ENCODE measurements at regions not wholly inside any gene's neighbourhood (a gene's known extent, or its start where the extent isn't known, plus 50 kb on each side); places are given as distances from the start of the nearest gene placed in this dataset. TPM values are rescaled to one million over a fixed set of nuclear protein-coding genes. Genes with fewer than 3 reads are reported as not detected.

GRCh38 chr2:207479198-207479785, 50.5 kb upstream of the CREB1 start:
- no peaks in the 10 kb centered on the region for H3K27me3 Mint-ChIP-seq (ENCODE audit: unreplicated experiment)
- no peaks in the 10 kb centered on the region for H3K9me3 Mint-ChIP-seq (ENCODE audit: low read depth, unreplicated experiment)
- CTCF ChIA-PET: no interaction called here
- no peak for TF ChIP-seq CTCF (IDR thresholded peaks at IDR 0.05; ENCODE audit: unreplicated experiment)
- H3K27ac Mint-ChIP-seq (ENCODE audit: unreplicated experiment): no peak overlapping the region
- H3K36me3 Mint-ChIP-seq (ENCODE audit: insufficient read depth, unreplicated experiment): no peaks in the 10 kb centered on the region
- intact Hi-C loops (cut with micrococcal nuclease; ENCODE audit: unreplicated experiment): loop anchor here (5.0 to 10.0 kb wide), 2 partner anchors 414 to 787 kb away; no protein-coding TSS in a partner anchor
- DNase-seq: no peak
- H3K4me3 Mint-ChIP-seq (ENCODE audit: low read depth, unreplicated experiment): no peak overlapping the region
- BruUV-seq (replicated peaks): no TSS peak
- H3K4me1 Mint-ChIP-seq (ENCODE audit: low read depth, unreplicated experiment): peaks cover 16% of the 10 kb centered on the region

Small RNA genes lying in the stretch of these regions (microRNA-seq; reads per million reads assigned to microRNA genes)
- not detected for gene MIR1302-4
